Left lung (tissue), 4 donors: ENCODE measurements at regions not wholly inside any gene's neighbourhood (a gene's known extent, or its start where the extent isn't known, plus 50 kb on each side); places are given as distances from the start of the nearest gene placed in this dataset.

Source experiments
- ATAC-seq: fragments of 200-7000 bp; cut with Tn5 transposase; one replicate; pipeline ENCODE4 v1.9.1; 2020; ENCODE audit warnings: moderate library complexity
- DNase-seq, 4 donors: peaks; one replicate each; pipeline ENCODE4 v3.0.0-alpha.2; 2013 to 2020
- H3K27ac ChIP-seq, 2 donors: fragments of 200-600 bp; sonication (generic) in 1 of 2; one replicate each; pipeline versions ENCODE4 v1.5.0 to v1.8.0; 2020 to 2021
- H3K27me3 ChIP-seq, 2 donors: fragments of 200-600 bp; sonication (generic) in 1 of 2; one replicate each; pipeline versions ENCODE4 v1.5.0 to v1.8.0; 2020 to 2021
- H3K36me3 ChIP-seq, 2 donors: fragments of 200-600 bp; sonication (generic) in 1 of 2; one replicate each; pipeline versions ENCODE4 v1.5.0 to v1.8.0; 2020 to 2021
- H3K4me1 ChIP-seq, 2 donors: fragments of 200-600 bp; one replicate each; pipeline ENCODE4 v1.8.0; 2021
- H3K4me3 ChIP-seq, 2 donors: fragments of 200-600 bp; sonication (generic) in 1 of 2; one replicate each; pipeline versions ENCODE4 v1.5.0 to v1.8.0; 2020 to 2021; ENCODE audit warnings: mild to moderate bottlenecking in 1 of 2
- H3K9me3 ChIP-seq, 2 donors: fragments of 200-600 bp; sonication (generic) in 1 of 2; one replicate each; pipeline versions ENCODE4 v1.5.0 to v1.8.0; 2020 to 2021
- intact Hi-C, 2 donors: fragments of 100-400 bp; cut with DNase I; formaldehyde crosslinking; loops; one replicate each; pipeline versions ENCODE4 v1.11.2 to v1.14.2; 2022
- TF ChIP-seq, protein P1 (sequence below), 2 donors: fragments of 200-600 bp; sonication (generic) in 1 of 2; IDR thresholded peaks; one replicate each; pipeline versions ENCODE4 v1.5.0 to v1.8.0; 2021; ENCODE audit warnings: antibody characterized with exemption in 2 of 2
- donor health status: DM: no; HTN: yes; CAD: no.
- donor health status: DM: no; HTN: no; CAD: no.

DNA sequence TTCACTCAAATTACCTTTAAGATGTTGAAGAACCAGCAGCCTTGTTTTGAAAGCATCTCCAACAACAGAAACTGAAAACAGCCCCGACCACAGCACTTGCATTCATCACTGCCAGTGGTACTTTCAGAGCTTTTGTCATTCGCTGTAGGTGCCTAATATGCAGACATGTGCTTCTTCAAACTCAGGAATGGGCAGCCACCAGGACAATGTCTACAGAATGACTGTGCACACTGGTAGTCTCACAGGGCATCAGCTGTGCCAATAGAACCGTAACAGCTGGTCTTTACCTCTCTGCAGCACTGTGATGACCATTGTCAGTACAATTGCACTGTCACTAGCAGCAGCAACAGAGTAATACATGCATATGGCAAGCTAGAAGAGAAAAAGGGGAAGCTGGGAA is 1149.7 kb downstream of the STPG2 start:
- Histone ChIP-seq H3K4me1 (no peaks in the 10 kb centered on the region), H3K27ac (no peak overlapping the region), H3K27me3 (no peaks in the 10 kb centered on the region), H3K9me3 (peaks cover 0 to 11% of the 10 kb centered on the region in 2 donors), H3K4me3 (no peak overlapping the region), H3K36me3 (no peaks in the 10 kb centered on the region)
- ATAC-seq (no peak), DNase-seq (no peak)
- intact Hi-C loops = no loop called here
- TF ChIP-seq, protein P1, sequence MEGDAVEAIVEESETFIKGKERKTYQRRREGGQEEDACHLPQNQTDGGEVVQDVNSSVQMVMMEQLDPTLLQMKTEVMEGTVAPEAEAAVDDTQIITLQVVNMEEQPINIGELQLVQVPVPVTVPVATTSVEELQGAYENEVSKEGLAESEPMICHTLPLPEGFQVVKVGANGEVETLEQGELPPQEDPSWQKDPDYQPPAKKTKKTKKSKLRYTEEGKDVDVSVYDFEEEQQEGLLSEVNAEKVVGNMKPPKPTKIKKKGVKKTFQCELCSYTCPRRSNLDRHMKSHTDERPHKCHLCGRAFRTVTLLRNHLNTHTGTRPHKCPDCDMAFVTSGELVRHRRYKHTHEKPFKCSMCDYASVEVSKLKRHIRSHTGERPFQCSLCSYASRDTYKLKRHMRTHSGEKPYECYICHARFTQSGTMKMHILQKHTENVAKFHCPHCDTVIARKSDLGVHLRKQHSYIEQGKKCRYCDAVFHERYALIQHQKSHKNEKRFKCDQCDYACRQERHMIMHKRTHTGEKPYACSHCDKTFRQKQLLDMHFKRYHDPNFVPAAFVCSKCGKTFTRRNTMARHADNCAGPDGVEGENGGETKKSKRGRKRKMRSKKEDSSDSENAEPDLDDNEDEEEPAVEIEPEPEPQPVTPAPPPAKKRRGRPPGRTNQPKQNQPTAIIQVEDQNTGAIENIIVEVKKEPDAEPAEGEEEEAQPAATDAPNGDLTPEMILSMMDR (IDR thresholded peaks at IDR 0.05) = no peak

DNA sequence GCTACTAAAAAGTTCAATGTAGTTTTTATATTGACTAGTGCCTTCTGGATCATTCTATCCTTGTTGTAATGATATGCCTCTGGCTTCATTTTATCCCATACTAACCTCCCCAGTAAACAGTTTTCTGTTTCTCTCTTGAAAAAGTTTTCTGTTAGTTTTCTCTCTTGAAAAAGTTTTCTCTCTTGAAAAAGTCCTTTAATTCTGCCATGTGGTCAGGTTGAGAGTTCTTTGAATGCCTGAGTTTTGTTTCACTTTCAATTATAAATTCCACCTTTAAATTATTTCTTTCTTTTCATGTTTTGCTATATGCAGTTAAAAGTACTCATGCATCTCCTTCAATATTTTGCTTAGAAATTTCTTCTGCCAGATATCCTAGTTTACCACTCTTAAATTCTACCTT is 1139.6 kb downstream of the STPG2 start:
- Histone ChIP-seq H3K27me3 (no peaks in the 10 kb centered on the region), H3K36me3 (no peaks in the 10 kb centered on the region), H3K4me3 (no peak overlapping the region), H3K27ac (no peak overlapping the region), H3K9me3 (no peaks in the 10 kb centered on the region), H3K4me1 (no peaks in the 10 kb centered on the region)
- TF ChIP-seq, protein P1 (IDR thresholded peaks at IDR 0.05) = no peak
- intact Hi-C loops = no loop called here
- no peak for ATAC-seq
- no peak for DNase-seq

DNA sequence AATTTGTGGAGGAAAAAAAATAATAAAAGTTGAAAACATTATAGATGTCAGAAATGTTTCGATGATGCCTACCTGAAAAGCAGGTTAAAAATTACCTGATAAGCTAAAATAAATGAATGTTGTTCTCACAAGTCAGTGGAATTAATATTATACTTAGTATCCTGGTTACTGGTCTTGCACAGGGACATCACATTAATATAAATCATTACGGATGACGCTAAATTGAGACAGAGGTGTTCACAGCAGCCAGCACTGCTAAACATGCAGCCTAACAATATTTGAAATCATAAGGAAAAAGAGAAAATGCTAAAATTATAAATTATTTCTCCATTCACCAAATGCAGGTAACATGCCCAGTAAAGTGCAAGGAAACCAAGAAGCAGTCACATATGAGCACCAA is 1130.0 kb downstream of the STPG2 start:
- Histone ChIP-seq H3K27me3 (no peaks in the 10 kb centered on the region), H3K27ac (no peak overlapping the region)
- ATAC-seq = no peak

DNA sequence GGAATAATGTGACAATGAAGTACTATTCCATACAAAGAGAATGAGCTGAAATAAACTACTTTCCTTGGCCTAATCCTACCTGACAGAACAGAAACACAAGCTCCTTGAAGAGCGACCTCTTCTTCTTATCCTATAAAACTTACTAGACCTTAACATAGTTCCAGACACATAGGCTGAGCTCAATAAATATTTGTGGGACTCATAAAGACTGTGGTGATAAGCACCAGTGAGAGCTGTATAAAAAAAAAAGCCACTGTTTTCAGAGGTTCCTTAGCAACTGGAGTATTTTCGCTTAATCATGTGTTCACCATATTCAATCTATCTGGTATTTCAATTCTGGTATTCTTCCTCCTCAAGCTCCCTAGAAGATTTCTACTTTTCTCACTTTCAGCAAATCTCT is 1129.6 kb downstream of the STPG2 start:
- DNase-seq (no peak), ATAC-seq (no peak)
- Histone ChIP-seq H3K4me3 (no peak overlapping the region), H3K27me3 (no peaks in the 10 kb centered on the region), H3K27ac (no peak overlapping the region), H3K4me1 (no peaks in the 10 kb centered on the region), H3K36me3 (no peaks in the 10 kb centered on the region), H3K9me3 (no peaks in the 10 kb centered on the region)
- intact Hi-C loops = no loop called here
- TF ChIP-seq, protein P1 (IDR thresholded peaks at IDR 0.05) = no peak

More for the DNA sequence above, 1130.0 kb downstream of the STPG2 start:
- Histone ChIP-seq H3K4me3 (no peak overlapping the region), H3K9me3 (no peaks in the 10 kb centered on the region), H3K36me3 (no peaks in the 10 kb centered on the region), H3K4me1 (no peaks in the 10 kb centered on the region)
- no peak for DNase-seq
- TF ChIP-seq, protein P1 (IDR thresholded peaks at IDR 0.05) = no peak
- intact Hi-C loops = no loop called here

DNA sequence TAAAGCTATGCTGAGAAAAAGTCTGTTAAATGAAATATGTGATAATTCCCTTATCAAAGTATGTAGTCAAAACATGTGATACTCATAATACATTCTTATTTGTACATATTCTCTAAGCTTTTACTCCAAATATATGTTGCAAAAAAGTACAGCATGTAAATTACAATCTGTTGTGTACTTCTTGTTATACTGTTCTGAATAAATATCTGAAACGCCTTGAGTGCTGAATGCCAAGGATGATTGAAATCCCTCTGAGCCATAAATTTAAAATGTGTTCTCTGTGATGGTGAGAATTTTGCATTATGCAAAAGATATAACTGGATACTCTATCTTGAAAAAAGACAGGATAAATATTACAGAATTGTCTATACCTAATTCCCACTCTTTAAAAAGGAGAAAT is 1128.0 kb downstream of the STPG2 start:
- Histone ChIP-seq H3K36me3 (no peaks in the 10 kb centered on the region), H3K27ac (no peak overlapping the region), H3K4me3 (no peak overlapping the region), H3K9me3 (no peaks in the 10 kb centered on the region), H3K4me1 (no peaks in the 10 kb centered on the region), H3K27me3 (no peaks in the 10 kb centered on the region)
- intact Hi-C loops = no loop called here
- TF ChIP-seq, protein P1 (IDR thresholded peaks at IDR 0.05) = no peak
- no peak for DNase-seq
- ATAC-seq = no peak
